ENCODE measurements at regions not wholly inside any gene's neighbourhood (a gene's known extent, or its start where the extent isn't known, plus 50 kb on each side); places are given as distances from the start of the nearest gene placed in this dataset.

- Histone ChIP-seq H3K4me3 (ENCODE audit: low read length) (no peak overlapping the region), H3K27me3 (ENCODE audit: insufficient read depth, low read depth, low read length) (no peaks in the 10 kb centered on the region), H3K9me2 (ENCODE audit: insufficient read depth, low read length) (no peaks in the 10 kb centered on the region), H3K9me3 (ENCODE audit: low read length) (no peaks in the 10 kb centered on the region), H3K9ac (ENCODE audit: low read length) (no peak overlapping the region), H2AFZ (ENCODE audit: low read depth, low read length) (no peak overlapping the region), H3K4me2 (ENCODE audit: low read length) (no peak overlapping the region), H4K20me1 (ENCODE audit: insufficient read depth) (no peaks in the 10 kb centered on the region), H3K27ac (ENCODE audit: low read length) (no peak overlapping the region), H3F3A (ENCODE audit: insufficient read depth, low read length, poor library complexity, severe bottlenecking) (no peaks in the 10 kb centered on the region), H3K79me2 (replicated peaks; ENCODE audit: insufficient read depth, low read length) (no peaks in the 10 kb centered on the region), H3K36me3 (ENCODE audit: insufficient read depth, low read length) (no peaks in the 10 kb centered on the region)
- TF ChIP-seq POLR2AphosphoS5 (IDR thresholded peaks at IDR 0.05) (no peak), REST (IDR thresholded peaks at IDR 0.05; ENCODE audit: borderline replicate concordance) (no peak), EZH2 (IDR thresholded peaks at IDR 0.05; ENCODE audit: borderline replicate concordance, insufficient read depth, low read length, poor library complexity, severe bottlenecking) (no peak), MXI1 (conservative IDR thresholded peaks at IDR 0.05; ENCODE audit: poor library complexity, severe bottlenecking) (no peak), TAF1 (IDR thresholded peaks at IDR 0.05; ENCODE audit: low read depth) (no peak), EP300 (conservative IDR thresholded peaks at IDR 0.05; ENCODE audit: poor library complexity, severe bottlenecking) (no peak), CTCF (IDR thresholded peaks at IDR 0.05; ENCODE audit: poor library complexity, severe bottlenecking) (no peak), RAD21 (conservative IDR thresholded peaks at IDR 0.05) (no peak), SMC3 (conservative IDR thresholded peaks at IDR 0.05; ENCODE audit: poor library complexity) (no peak)
These were observed 63.0 kb upstream of the ATP5PO start for GRCh38 chr21:33978585-33978984.

GRCh38 chr21:33977721-33978369, 62.2 kb upstream of the ATP5PO start:
- H2AFZ ChIP-seq (ENCODE audit: low read depth, low read length) = no peak overlapping the region
- H3K4me3 ChIP-seq (ENCODE audit: low read length) = no peak overlapping the region
- no peaks in the 10 kb centered on the region for H3K9me2 ChIP-seq (ENCODE audit: insufficient read depth, low read length)
- no peak overlapping the region for H3K9ac ChIP-seq (ENCODE audit: low read length)
- no peaks in the 10 kb centered on the region for H4K20me1 ChIP-seq (ENCODE audit: insufficient read depth)
- H3K4me2 ChIP-seq (ENCODE audit: low read length) = no peak overlapping the region
- H3K79me2 ChIP-seq (replicated peaks; ENCODE audit: insufficient read depth, low read length) = no peaks in the 10 kb centered on the region
- no peak overlapping the region for H3K27ac ChIP-seq (ENCODE audit: low read length)
- H3K9me3 ChIP-seq (ENCODE audit: low read length) = no peaks in the 10 kb centered on the region
- no peaks in the 10 kb centered on the region for H3K27me3 ChIP-seq (ENCODE audit: insufficient read depth, low read depth, low read length)
- H3K36me3 ChIP-seq (ENCODE audit: insufficient read depth, low read length) = no peaks in the 10 kb centered on the region
- H3F3A ChIP-seq (ENCODE audit: insufficient read depth, low read length, poor library complexity, severe bottlenecking) = no peaks in the 10 kb centered on the region
- no peak for TF ChIP-seq EZH2 (IDR thresholded peaks at IDR 0.05; ENCODE audit: borderline replicate concordance, insufficient read depth, low read length, poor library complexity, severe bottlenecking)
- TF ChIP-seq POLR2AphosphoS5 (IDR thresholded peaks at IDR 0.05) = no peak
- no peak for TF ChIP-seq REST (IDR thresholded peaks at IDR 0.05; ENCODE audit: borderline replicate concordance)
- no peak for TF ChIP-seq TAF1 (IDR thresholded peaks at IDR 0.05; ENCODE audit: low read depth)
- TF ChIP-seq EP300 (conservative IDR thresholded peaks at IDR 0.05; ENCODE audit: poor library complexity, severe bottlenecking) = no peak
- TF ChIP-seq SMC3 (conservative IDR thresholded peaks at IDR 0.05; ENCODE audit: poor library complexity) = no peak
- no peak for TF ChIP-seq CTCF (IDR thresholded peaks at IDR 0.05; ENCODE audit: poor library complexity, severe bottlenecking)
